K562 (cell line): ENCODE measurements at regions not wholly inside any gene's neighbourhood (a gene's known extent, or its start where the extent isn't known, plus 50 kb on each side); places are given as distances from the start of the nearest gene placed in this dataset.

Experiments
- CTCF ChIP-seq, 3 experiments: IDR thresholded peaks in 2 of 3; conservative IDR thresholded peaks in 1 of 3; 2 replicates each; pipeline ENCODE4 v1.5.1; 2011 to 2012; ENCODE audit warnings: low read length in 3 of 3, mild to moderate bottlenecking in 3 of 3, control low read depth in 2 of 3, improper control_type of control experiment in 1 of 3, inconsistent platforms in 1 of 3, low read depth in 1 of 3, mixed read lengths in 1 of 3, moderate library complexity in 1 of 3; ENCODE audit not compliant: insufficient read depth in 2 of 3
- EZH2 ChIP-seq: IDR thresholded peaks from 2 replicates; pipeline ENCODE4 v1.6.1; 2012; ENCODE audit warnings: low read depth, mild to moderate bottlenecking, inconsistent platforms, low read length, borderline replicate concordance
- POLR2A ChIP-seq: fragments of 450-650 bp; conservative IDR thresholded peaks from 2 replicates; pipeline ENCODE4 v1.6.1; 2016
- POLR2AphosphoS5 ChIP-seq: IDR thresholded peaks from 2 replicates; pipeline ENCODE4 v1.6.1; 2011; ENCODE audit warnings: mild to moderate bottlenecking, low read depth, low read length, moderate library complexity; ENCODE audit not compliant: control insufficient read depth, insufficient read depth
- SRF ChIP-seq, 2 experiments: fragments of 250-450, 450-650 bp in 1 of 2; sonication (Bioruptor Pico) in 1 of 2; sonication (generic) in 1 of 2; formaldehyde crosslinking; IDR thresholded peaks; 2 replicates each; pipeline versions ENCODE4 v1.5.0 to v1.5.1; 2020 to 2022; ENCODE audit warnings: mild to moderate bottlenecking in 1 of 2, missing genetic modification reagents in 1 of 2
- TFE3 ChIP-seq: fragments of 450-650 bp; formaldehyde crosslinking; IDR thresholded peaks from 2 replicates; pipeline ENCODE4 v1.4.0; 2020; ENCODE audit warnings: mild to moderate bottlenecking, mixed read lengths
- THRA ChIP-seq: fragments of 450-650 bp; IDR thresholded peaks from 2 replicates; pipeline ENCODE4 v1.6.1; 2017; ENCODE audit warnings: mild to moderate bottlenecking, moderate library complexity
- ZNF121 ChIP-seq: sonication (generic); formaldehyde crosslinking; conservative IDR thresholded peaks from 2 replicates; pipeline ENCODE4 v1.8.0; 2022; ENCODE audit warnings: missing genetic modification reagents
- ZNF24 ChIP-seq: fragments of 450-650 bp; IDR thresholded peaks from 2 replicates; pipeline ENCODE4 v1.6.1; 2016
- TF ChIP-seq, protein P1 (sequence below): fragments of 450-650 bp; IDR thresholded peaks from 2 replicates; pipeline ENCODE4 v1.6.1; 2016
- TF ChIP-seq, protein P2 (sequence below): sonication (generic); formaldehyde crosslinking; IDR thresholded peaks from 2 replicates; pipeline ENCODE4 v1.8.1; 2023; ENCODE audit warnings: mild to moderate bottlenecking, missing genetic modification reagents
- TF ChIP-seq, protein P3 (sequence below): fragments of 250-450 bp; sonication (Bioruptor Pico); IDR thresholded peaks from 2 replicates; pipeline ENCODE4 v1.8.0; 2021; ENCODE audit warnings: borderline replicate concordance, mild to moderate bottlenecking, moderate library complexity; ENCODE audit not compliant: poor library complexity, severe bottlenecking

GRCh38 chr7:49635800-49636199 is 137.6 kb upstream of the VWC2 start:
- TF ChIP-seq EZH2, result no peak
- TF ChIP-seq POLR2A, result no peak
- no peak for TF ChIP-seq CTCF (IDR thresholded peaks at IDR 0.05 in 2 of 3, conservative IDR thresholded peaks at IDR 0.05 in 1 of 3; ENCODE audit: insufficient read depth in 2 of 3, low read depth in 1 of 3, low read length in 3 of 3)
- TF ChIP-seq SRF (CRISPR knock-in tag; IDR thresholded peaks at IDR 0.05), result no peak
- TF ChIP-seq, protein P1, sequence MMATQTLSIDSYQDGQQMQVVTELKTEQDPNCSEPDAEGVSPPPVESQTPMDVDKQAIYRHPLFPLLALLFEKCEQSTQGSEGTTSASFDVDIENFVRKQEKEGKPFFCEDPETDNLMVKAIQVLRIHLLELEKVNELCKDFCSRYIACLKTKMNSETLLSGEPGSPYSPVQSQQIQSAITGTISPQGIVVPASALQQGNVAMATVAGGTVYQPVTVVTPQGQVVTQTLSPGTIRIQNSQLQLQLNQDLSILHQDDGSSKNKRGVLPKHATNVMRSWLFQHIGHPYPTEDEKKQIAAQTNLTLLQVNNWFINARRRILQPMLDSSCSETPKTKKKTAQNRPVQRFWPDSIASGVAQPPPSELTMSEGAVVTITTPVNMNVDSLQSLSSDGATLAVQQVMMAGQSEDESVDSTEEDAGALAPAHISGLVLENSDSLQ, result no peak
- no peak for TF ChIP-seq THRA
- TF ChIP-seq, protein P2, sequence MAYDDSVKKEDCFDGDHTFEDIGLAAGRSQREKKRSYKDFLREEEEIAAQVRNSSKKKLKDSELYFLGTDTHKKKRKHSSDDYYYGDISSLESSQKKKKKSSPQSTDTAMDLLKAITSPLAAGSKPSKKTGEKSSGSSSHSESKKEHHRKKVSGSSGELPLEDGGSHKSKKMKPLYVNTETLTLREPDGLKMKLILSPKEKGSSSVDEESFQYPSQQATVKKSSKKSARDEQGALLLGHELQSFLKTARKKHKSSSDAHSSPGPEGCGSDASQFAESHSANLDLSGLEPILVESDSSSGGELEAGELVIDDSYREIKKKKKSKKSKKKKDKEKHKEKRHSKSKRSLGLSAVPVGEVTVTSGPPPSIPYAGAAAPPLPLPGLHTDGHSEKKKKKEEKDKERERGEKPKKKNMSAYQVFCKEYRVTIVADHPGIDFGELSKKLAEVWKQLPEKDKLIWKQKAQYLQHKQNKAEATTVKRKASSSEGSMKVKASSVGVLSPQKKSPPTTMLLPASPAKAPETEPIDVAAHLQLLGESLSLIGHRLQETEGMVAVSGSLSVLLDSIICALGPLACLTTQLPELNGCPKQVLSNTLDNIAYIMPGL (CRISPR knock-in tag), result no peak
- no peak for TF ChIP-seq ZNF121 (CRISPR knock-in tag)
- TF ChIP-seq, protein P3, sequence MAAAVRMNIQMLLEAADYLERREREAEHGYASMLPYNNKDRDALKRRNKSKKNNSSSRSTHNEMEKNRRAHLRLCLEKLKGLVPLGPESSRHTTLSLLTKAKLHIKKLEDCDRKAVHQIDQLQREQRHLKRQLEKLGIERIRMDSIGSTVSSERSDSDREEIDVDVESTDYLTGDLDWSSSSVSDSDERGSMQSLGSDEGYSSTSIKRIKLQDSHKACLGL (CRISPR knock-in tag), result no peak
- no peak for TF ChIP-seq ZNF24
- no peak for TF ChIP-seq POLR2AphosphoS5
- no peak for TF ChIP-seq TFE3 (CRISPR knock-in tag)
